GM12873 (cell line): ENCODE measurements at regions not wholly inside any gene's neighbourhood (a gene's known extent, or its start where the extent isn't known, plus 50 kb on each side); places are given as distances from the start of the nearest gene placed in this dataset.

Experiments
- CTCF ChIP-seq: IDR thresholded peaks from 2 replicates; pipeline ENCODE4 v1.5.1; 2012; ENCODE audit warnings: low read depth, mild to moderate bottlenecking, moderate library complexity, low read length, control low read depth; ENCODE audit not compliant: insufficient read depth; ENCODE audit errors: missing control alignments

- TF ChIP-seq CTCF, result no peak
Observed at GRCh38 chrX:42017971-42018370, 94.6 kb upstream of the CASK start.

- no peak for TF ChIP-seq CTCF
Observed at GRCh38 chrX:42000836-42001235, 77.5 kb upstream of the CASK start.

- no peak for TF ChIP-seq CTCF
Observed at GRCh38 chrX:41984628-41985027, 61.3 kb upstream of the CASK start.

- TF ChIP-seq CTCF, result no peak
Observed at GRCh38 chrX:41982953-41983352, 59.6 kb upstream of the CASK start.

- TF ChIP-seq CTCF, result no peak
Observed at GRCh38 chrX:41981481-41982013, 58.2 kb upstream of the CASK start.

GRCh38 chrX:41973208-41973607, 49.9 kb upstream of the CASK start:
- no peak for TF ChIP-seq CTCF
